HUES64 (cell line): ENCODE measurements at regions not wholly inside any gene's neighbourhood (a gene's known extent, or its start where the extent isn't known, plus 50 kb on each side); places are given as distances from the start of the nearest gene placed in this dataset.
"Not testable (repeated sequence)": the region's sequence is repeated elsewhere in the genome, so short reads cannot be mapped to it uniquely, and the experiment has no call there.

Experiments
- H3K27ac ChIP-seq: 2 replicates; pipeline ENCODE4 v1.7.0; 2013; ENCODE audit warnings: low read depth, low read length, inconsistent platforms
- H3K27me3 ChIP-seq: 2 replicates; pipeline ENCODE4 v1.6.1; 2013; ENCODE audit warnings: mild to moderate bottlenecking, low read length; ENCODE audit not compliant: insufficient read depth
- H3K36me3 ChIP-seq: 2 replicates; pipeline ENCODE4 v1.6.1; 2013; ENCODE audit warnings: mild to moderate bottlenecking, low read length; ENCODE audit not compliant: insufficient read depth
- H3K4me1 ChIP-seq: 2 replicates; pipeline ENCODE4 v1.6.1; 2013; ENCODE audit warnings: mild to moderate bottlenecking, low read length, moderate library complexity; ENCODE audit not compliant: insufficient read depth
- H3K4me3 ChIP-seq: 2 replicates; pipeline ENCODE4 v1.5.1; 2013; ENCODE audit warnings: mild to moderate bottlenecking, low read length, moderate library complexity
- H3K9ac ChIP-seq: 2 replicates; pipeline ENCODE4 v1.6.1; 2013; ENCODE audit warnings: mild to moderate bottlenecking, low read depth, low read length
- H3K9me3 ChIP-seq: 2 replicates; pipeline ENCODE4 v1.6.1; 2013; ENCODE audit warnings: low read depth, low read length; ENCODE audit not compliant: insufficient read depth
- WGBS: fragments of 150-250, 120-280 bp; methylation state at CpG from one replicate; pipeline ENCODE4 v1.1.7; 2013; ENCODE audit warnings: missing lambda C conversion rate; 5-methylcytosine and 5-hydroxymethylcytosine counted together

- no peak overlapping the region for H3K9ac ChIP-seq
- no peak overlapping the region for H3K4me3 ChIP-seq
- no peaks in the 10 kb centered on the region for H3K4me1 ChIP-seq
- WGBS, result 97% methylated on average over 5 of the region's 5 CpGs
- H3K27ac ChIP-seq, result no peak overlapping the region
- H3K36me3 ChIP-seq, result no peaks in the 10 kb centered on the region
- H3K9me3 ChIP-seq, result no peaks in the 10 kb centered on the region
- no peaks in the 10 kb centered on the region for H3K27me3 ChIP-seq
These were observed 314.9 kb upstream of the DEPDC1 start for GRCh38 chr1:68811806-68812205.

GRCh38 chr1:68812333-68812732 lies 315.5 kb upstream of the DEPDC1 start:
- 96% methylated on average over 1 of the region's 1 CpG for WGBS
- Histone ChIP-seq H3K9me3 (no peaks in the 10 kb centered on the region), H3K4me3 (no peak overlapping the region)

GRCh38 chr1:68814067-68814466 lies 317.2 kb upstream of the DEPDC1 start:
- no peaks in the 10 kb centered on the region for H3K36me3 ChIP-seq
- 94% methylated on average over 1 of the region's 2 CpGs for WGBS
- H3K27ac ChIP-seq, result no peak overlapping the region
- H3K4me3 ChIP-seq, result no peak overlapping the region
- no peaks in the 10 kb centered on the region for H3K27me3 ChIP-seq
- no peaks in the 10 kb centered on the region for H3K4me1 ChIP-seq
- H3K9ac ChIP-seq, result no peak overlapping the region
- H3K9me3 ChIP-seq, result no peaks in the 10 kb centered on the region

More at GRCh38 chr1:68812333-68812732, 315.5 kb upstream of the DEPDC1 start:
- no peaks in the 10 kb centered on the region for H3K27me3 ChIP-seq
- no peak overlapping the region for H3K27ac ChIP-seq
- H3K9ac ChIP-seq, result no peak overlapping the region
- no peaks in the 10 kb centered on the region for H3K36me3 ChIP-seq
- H3K4me1 ChIP-seq, result no peaks in the 10 kb centered on the region

GRCh38 chr1:68815632-68816031 lies 318.8 kb upstream of the DEPDC1 start:
- no peaks in the 10 kb centered on the region for H3K27me3 ChIP-seq
- H3K36me3 ChIP-seq, result no peaks in the 10 kb centered on the region
- no peak overlapping the region for H3K27ac ChIP-seq
- 91% methylated on average over 1 of the region's 1 CpG for WGBS
- H3K4me3 ChIP-seq, result no peak overlapping the region
- no peaks in the 10 kb centered on the region for H3K9me3 ChIP-seq
- no peak overlapping the region for H3K9ac ChIP-seq
- no peaks in the 10 kb centered on the region for H3K4me1 ChIP-seq

- H3K9me3 ChIP-seq, H3K4me3 ChIP-seq, H3K4me1 ChIP-seq, H3K9ac ChIP-seq, H3K27ac ChIP-seq, H3K27me3 ChIP-seq, H3K36me3 ChIP-seq: not testable (repeated sequence)
- WGBS, result 97% methylated on average over 49 of the region's 49 CpGs
These were observed 320.8 kb upstream of the DEPDC1 start for GRCh38 chr1:68817505-68818210.

- no peaks in the 10 kb centered on the region for H3K27me3 ChIP-seq
- H3K9ac ChIP-seq, result no peak overlapping the region
- H3K36me3 ChIP-seq, result no peaks in the 10 kb centered on the region
- H3K4me1 ChIP-seq, result no peaks in the 10 kb centered on the region
- 92% methylated on average over 4 of the region's 4 CpGs for WGBS
- no peak overlapping the region for H3K27ac ChIP-seq
- H3K4me3 ChIP-seq, result no peak overlapping the region
- H3K9me3 ChIP-seq, result no peaks in the 10 kb centered on the region
These were observed 322.4 kb upstream of the DEPDC1 start for GRCh38 chr1:68819190-68819829.

- no peaks in the 10 kb centered on the region for H3K27me3 ChIP-seq
- no peak overlapping the region for H3K4me3 ChIP-seq
- no peak overlapping the region for H3K27ac ChIP-seq
- H3K9ac ChIP-seq, result no peak overlapping the region
- 95% methylated on average over 1 of the region's 1 CpG for WGBS
- no peaks in the 10 kb centered on the region for H3K36me3 ChIP-seq
- H3K4me1 ChIP-seq, result no peaks in the 10 kb centered on the region
- no peaks in the 10 kb centered on the region for H3K9me3 ChIP-seq
These were observed 323.3 kb upstream of the DEPDC1 start for GRCh38 chr1:68820151-68820550.

GRCh38 chr1:68826836-68827235 lies 330.0 kb upstream of the DEPDC1 start:
- no peaks in the 10 kb centered on the region for H3K4me1 ChIP-seq
- H3K9ac ChIP-seq, result no peak overlapping the region
- no peak overlapping the region for H3K4me3 ChIP-seq
- H3K27me3 ChIP-seq, result no peaks in the 10 kb centered on the region
- no peaks in the 10 kb centered on the region for H3K36me3 ChIP-seq
- 0 out of 2 replicates have a peak, but pooled peaks cover 3% of the 10 kb centered on the region for H3K9me3 ChIP-seq
- H3K27ac ChIP-seq, result no peak overlapping the region

GRCh38 chr1:68827261-68827660 lies 330.4 kb upstream of the DEPDC1 start:
- Histone ChIP-seq H3K4me1 (no peaks in the 10 kb centered on the region), H3K27me3 (no peaks in the 10 kb centered on the region), H3K36me3 (no peaks in the 10 kb centered on the region), H3K9me3 (0 out of 2 replicates have a peak, but pooled peaks cover 3% of the 10 kb centered on the region), H3K4me3 (no peak overlapping the region), H3K9ac (no peak overlapping the region), H3K27ac (no peak overlapping the region)
- 88% methylated on average over 2 of the region's 2 CpGs for WGBS

- H3K27me3 ChIP-seq, result no peaks in the 10 kb centered on the region
- H3K36me3 ChIP-seq, result no peaks in the 10 kb centered on the region
- no peaks in the 10 kb centered on the region for H3K4me1 ChIP-seq
- no peak overlapping the region for H3K9ac ChIP-seq
- H3K27ac ChIP-seq, result no peak overlapping the region
- H3K9me3 ChIP-seq, result 0 out of 2 replicates have a peak, but pooled peaks cover 3% of the 10 kb centered on the region
- no peak overlapping the region for H3K4me3 ChIP-seq
- WGBS, result 95% methylated on average over 2 of the region's 3 CpGs
These were observed 331.1 kb upstream of the DEPDC1 start for GRCh38 chr1:68828013-68828412.

- Histone ChIP-seq H3K4me3 (no peak overlapping the region), H3K27me3 (no peaks in the 10 kb centered on the region), H3K36me3 (no peaks in the 10 kb centered on the region), H3K4me1 (no peaks in the 10 kb centered on the region), H3K9me3 (0 out of 2 replicates have a peak, but pooled peaks cover 3% of the 10 kb centered on the region), H3K27ac (no peak overlapping the region), H3K9ac (no peak overlapping the region)
- no CpG with 5 or more reads among the region's 1 CpG for WGBS
These were observed 334.4 kb upstream of the DEPDC1 start for GRCh38 chr1:68831281-68831680.
